ENCODE measurements at regions not wholly inside any gene's neighbourhood (a gene's known extent, or its start where the extent isn't known, plus 50 kb on each side); places are given as distances from the start of the nearest gene placed in this dataset.
"Not testable (repeated sequence)": the region's sequence is repeated elsewhere in the genome, so short reads cannot be mapped to it uniquely, and the experiment has no call there.

DNA sequence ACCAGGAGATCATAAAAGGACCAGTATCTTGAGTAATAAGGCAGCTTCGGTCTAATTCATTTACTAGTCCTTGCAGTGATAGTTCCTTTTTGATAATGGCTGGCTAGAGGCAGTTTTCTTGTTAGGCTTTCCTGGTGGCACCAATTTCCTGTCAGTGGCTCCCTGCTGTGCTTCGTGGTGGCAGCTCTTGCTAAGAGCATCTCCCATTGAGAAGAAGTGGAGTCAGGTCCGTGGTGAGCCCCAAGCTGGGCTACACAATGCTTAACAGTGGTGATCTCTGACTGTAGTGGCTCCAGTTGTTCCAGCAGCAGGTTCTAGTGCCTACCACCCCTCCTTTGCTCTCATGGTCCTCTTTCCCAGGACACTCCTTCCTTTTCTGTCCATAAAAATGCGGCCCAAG, 111.2 kb downstream of the RAP2B start:
- no peak for DNase-seq
- CTCF ChIA-PET = interaction anchor here (1.1 kb wide), 1 partner anchor 17 kb away, joined by 3 read pairs; no protein-coding TSS in a partner anchor
- Mint-ChIP-seq H3K27ac (no peak overlapping the region), H3K4me3 (no peak overlapping the region), H3K36me3 (no peaks in the 10 kb centered on the region), H3K9me3 (no peaks in the 10 kb centered on the region), H3K27me3 (no peaks in the 10 kb centered on the region), H3K4me1 (ENCODE audit: low read depth) (peaks cover 7% of the 10 kb centered on the region)
- intact Hi-C loops (cut with micrococcal nuclease) = no loop called here
- POLR2A ChIA-PET = no interaction called here

DNA sequence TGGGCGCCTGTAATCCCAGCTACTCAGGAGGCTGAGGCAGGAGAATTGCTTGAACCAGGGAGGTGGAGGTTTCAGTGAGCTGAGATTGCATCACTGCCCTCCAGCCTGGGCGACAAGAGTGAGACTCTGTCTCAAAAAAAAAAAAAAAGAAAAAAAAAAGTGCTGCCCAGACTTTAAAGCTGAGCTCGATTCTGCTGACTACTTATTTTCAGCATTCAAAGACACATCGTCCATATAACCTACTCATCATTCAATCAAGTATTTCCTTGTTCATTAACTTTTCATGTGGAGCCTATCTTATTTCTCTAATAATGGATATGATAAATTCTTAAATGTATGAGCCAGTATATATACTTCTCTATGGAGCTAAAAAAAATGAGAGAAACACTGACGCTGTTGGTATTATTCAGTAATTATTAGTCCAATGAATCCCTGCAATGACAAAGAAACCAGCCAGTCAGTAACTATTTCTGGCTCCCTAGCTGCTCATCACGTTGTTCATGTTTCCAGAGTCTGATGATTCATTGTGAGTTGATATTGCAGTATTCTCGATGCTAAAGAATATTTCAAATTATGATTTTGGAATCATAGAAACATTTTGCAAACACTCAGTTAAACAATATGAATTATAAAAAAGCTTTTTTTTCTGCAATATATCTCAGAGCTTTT, 111.9 kb downstream of the RAP2B start:
- H3K27ac Mint-ChIP-seq = no peak overlapping the region
- intact Hi-C loops (cut with micrococcal nuclease) = no loop called here
- no peaks in the 10 kb centered on the region for H3K27me3 Mint-ChIP-seq
- H3K4me1 Mint-ChIP-seq (ENCODE audit: low read depth) = peaks cover 7% of the 10 kb centered on the region
- no peaks in the 10 kb centered on the region for H3K36me3 Mint-ChIP-seq
- no peak overlapping the region for H3K4me3 Mint-ChIP-seq
- POLR2A ChIA-PET = no interaction called here
- CTCF ChIA-PET = interaction anchor here (1.4 kb wide), 1 partner anchor 13 kb away, joined by 3 read pairs; no protein-coding TSS in a partner anchor
- DNase-seq = no peak
- H3K9me3 Mint-ChIP-seq = no peaks in the 10 kb centered on the region

DNA sequence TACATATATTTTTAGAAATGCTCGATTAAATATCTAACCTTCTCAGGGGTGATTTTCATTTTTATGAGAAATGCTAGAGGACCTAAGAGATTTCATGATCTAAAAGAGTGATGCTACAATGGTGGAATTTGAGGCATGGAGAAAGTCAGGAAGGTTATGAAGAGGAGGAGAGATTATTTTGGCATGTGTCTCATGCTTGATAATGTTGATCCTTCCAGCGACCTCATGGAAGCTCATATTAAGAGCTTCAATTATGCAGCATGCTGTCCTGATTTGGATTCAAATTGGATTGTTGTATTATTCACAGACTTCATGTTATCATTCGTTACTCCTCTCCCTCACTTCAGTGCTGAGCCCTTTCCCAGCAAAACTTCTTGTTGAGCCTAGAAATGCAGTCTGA, 112.5 kb downstream of the RAP2B start:
- POLR2A ChIA-PET = no interaction called here
- DNase-seq = no peak
- Mint-ChIP-seq H3K4me3 (no peak overlapping the region), H3K36me3 (no peaks in the 10 kb centered on the region), H3K27me3 (no peaks in the 10 kb centered on the region), H3K27ac (no peak overlapping the region), H3K9me3 (no peaks in the 10 kb centered on the region), H3K4me1 (ENCODE audit: low read depth) (peaks cover 7% of the 10 kb centered on the region)
- intact Hi-C loops (cut with micrococcal nuclease) = no loop called here
- CTCF ChIA-PET = interaction anchor here (1.4 kb wide), 1 partner anchor 13 kb away, joined by 3 read pairs; no protein-coding TSS in a partner anchor

DNA sequence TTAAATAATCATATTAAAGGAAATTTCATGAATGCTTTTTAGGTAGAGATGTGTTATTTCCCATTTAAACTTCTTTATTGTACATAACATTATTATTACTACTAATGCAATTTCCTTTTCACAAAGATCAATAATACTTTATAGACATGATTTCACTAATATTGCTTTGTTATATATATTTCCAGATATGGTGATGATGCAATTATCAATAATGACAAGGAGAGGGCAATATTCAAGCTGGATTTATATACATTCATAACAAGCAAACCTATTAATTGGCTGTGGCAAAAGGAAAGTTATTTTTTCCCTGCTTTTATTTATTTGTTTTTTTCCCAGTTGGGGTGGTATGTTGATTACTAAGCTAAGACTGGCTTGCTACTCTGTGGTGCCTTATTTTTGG, 113.5 kb downstream of the RAP2B start:
- Mint-ChIP-seq H3K27me3 (no peaks in the 10 kb centered on the region), H3K9me3 (no peaks in the 10 kb centered on the region), H3K4me1 (ENCODE audit: low read depth) (peaks cover 7% of the 10 kb centered on the region), H3K36me3 (no peaks in the 10 kb centered on the region), H3K27ac (no peak overlapping the region), H3K4me3 (no peak overlapping the region)
- DNase-seq = no peak
- ChIA-PET CTCF (interaction anchor here (1.4 kb wide), 1 partner anchor 12 kb away, joined by 3 read pairs; no protein-coding TSS in a partner anchor), POLR2A (no interaction called here)
- intact Hi-C loops (cut with micrococcal nuclease) = no loop called here

DNA sequence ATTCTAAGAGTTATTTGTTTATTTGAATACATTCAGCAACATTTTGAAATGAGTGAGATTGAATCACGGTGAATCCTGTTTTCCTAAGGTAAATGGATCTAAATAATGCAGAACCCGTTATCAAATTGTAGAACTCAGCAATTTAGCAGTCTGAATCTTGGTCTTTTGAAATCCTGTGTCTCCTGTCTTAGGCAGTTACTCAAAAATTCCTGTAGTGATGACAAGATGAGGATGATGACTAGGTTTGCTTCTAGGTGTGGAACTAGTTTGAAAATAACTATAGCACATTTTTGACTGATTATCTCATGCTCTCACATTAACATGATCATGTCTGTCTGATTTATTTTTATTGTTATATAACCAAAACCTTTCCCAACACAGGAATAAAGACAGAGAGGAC, 115.0 kb downstream of the RAP2B start:
- H3K4me3 Mint-ChIP-seq = no peak overlapping the region
- H3K4me1 Mint-ChIP-seq (ENCODE audit: low read depth) = peaks cover 7% of the 10 kb centered on the region
- CTCF ChIA-PET = no interaction called here
- no peaks in the 10 kb centered on the region for H3K27me3 Mint-ChIP-seq
- H3K27ac Mint-ChIP-seq = no peak overlapping the region
- no peaks in the 10 kb centered on the region for H3K9me3 Mint-ChIP-seq
- intact Hi-C loops (cut with micrococcal nuclease) = no loop called here
- H3K36me3 Mint-ChIP-seq = no peaks in the 10 kb centered on the region
- POLR2A ChIA-PET = no interaction called here
- no peak for DNase-seq

DNA sequence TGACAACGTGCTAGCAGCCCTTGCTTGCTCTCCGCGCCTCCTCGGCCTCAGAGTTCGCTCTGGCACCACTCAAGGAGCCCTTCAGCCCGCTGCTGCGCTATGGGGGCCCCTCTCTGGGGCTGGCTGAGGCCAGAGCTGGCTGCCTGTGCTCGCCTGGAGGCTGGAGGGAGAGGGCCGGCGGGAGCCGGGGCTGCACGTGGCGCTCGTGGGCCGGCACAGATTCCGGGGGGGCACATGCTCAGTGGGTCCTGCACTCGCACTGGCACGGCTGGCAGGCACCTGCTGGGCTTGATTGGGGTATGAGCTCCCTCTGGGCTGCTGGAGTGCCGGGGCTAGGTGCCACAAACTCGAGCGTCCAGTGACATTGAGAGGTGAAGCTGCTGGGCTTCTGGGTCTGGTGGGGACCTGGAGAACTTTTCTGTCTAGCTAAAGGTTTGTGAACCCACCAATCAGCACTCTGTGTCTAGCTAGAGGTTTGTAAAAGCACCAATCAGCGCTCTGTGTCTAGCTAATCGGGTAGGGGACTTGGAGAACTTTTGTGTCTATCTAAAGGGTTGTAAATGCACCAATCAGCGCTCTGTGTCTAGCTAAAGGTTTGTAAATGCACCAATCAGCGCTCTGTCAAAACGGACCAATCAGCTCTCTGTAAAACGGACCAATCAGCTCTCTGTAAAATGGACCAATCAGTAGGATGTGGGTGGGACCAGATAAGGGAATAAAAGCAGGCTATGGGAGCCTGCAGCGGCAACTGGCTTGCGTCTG, 119.4 kb downstream of the RAP2B start:
- H3K4me3 Mint-ChIP-seq; H3K36me3 Mint-ChIP-seq; intact Hi-C loops (cut with micrococcal nuclease); H3K27ac Mint-ChIP-seq; POLR2A ChIA-PET; DNase-seq; H3K27me3 Mint-ChIP-seq; H3K9me3 Mint-ChIP-seq; CTCF ChIA-PET: not testable (repeated sequence)
- H3K4me1 Mint-ChIP-seq (ENCODE audit: low read depth) = peaks cover 24% of the 10 kb centered on the region

DNA sequence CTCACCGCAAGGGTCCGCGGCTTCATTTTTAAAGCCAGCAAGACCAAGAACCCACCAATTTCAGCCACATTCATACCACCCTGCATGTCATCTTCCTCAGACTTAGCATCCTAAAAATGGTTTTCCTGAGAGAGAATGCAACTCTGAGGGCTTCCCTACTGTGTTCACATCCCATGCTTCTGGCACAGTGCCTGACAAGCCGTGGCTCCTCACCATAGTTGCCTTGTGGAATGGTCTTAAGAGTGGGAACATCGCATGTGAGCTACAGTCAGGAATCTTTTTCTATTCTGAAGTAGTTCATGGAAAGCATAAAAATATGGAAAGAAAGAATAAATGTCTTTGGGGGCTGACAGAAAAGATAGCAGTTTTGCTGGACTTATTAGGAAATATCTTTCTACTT, 120.3 kb downstream of the RAP2B start:
- Mint-ChIP-seq H3K27ac (no peak overlapping the region), H3K9me3 (no peaks in the 10 kb centered on the region), H3K4me3 (no peak overlapping the region), H3K27me3 (no peaks in the 10 kb centered on the region), H3K4me1 (ENCODE audit: low read depth) (peaks cover 28% of the 10 kb centered on the region), H3K36me3 (no peaks in the 10 kb centered on the region)
- ChIA-PET CTCF (no interaction called here), POLR2A (no interaction called here)
- no peak for DNase-seq
- intact Hi-C loops (cut with micrococcal nuclease) = no loop called here

DNA sequence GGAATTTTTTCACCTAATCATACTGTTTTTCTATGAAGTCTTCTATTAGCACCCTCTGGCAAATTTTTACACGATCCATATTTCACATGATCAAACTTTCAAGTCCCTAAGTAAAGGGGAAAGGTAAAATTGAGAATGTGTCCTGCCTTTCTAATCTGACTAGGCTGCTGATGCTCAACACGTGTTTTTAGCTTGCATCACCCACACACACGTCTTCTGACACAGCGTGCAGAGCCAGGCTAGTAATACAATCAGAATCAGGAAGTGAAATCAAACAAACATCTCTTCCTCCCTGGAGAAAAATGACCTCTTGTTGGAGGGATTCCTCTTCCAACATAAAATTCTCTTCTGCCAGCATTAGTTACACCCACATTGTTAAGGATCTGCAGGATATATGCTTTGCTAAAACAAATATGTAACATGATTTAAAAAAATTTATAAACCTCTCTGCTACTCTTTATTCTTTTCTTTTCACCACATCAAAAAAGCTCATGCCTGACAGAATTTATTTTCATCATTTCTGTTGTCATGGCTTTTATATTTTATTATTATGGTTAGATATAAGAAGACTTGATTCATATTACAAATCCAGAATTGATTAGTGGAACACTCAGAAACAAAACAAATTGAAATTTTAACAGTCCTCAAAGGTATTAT, 122.4 kb downstream of the RAP2B start:
- H3K27me3 Mint-ChIP-seq = no peaks in the 10 kb centered on the region
- intact Hi-C loops (cut with micrococcal nuclease) = no loop called here
- H3K27ac Mint-ChIP-seq = peak overlapping the region; percentile 88
- POLR2A ChIA-PET = interaction anchor here (0.8 kb wide), 1 partner anchor 124 kb away, joined by 4 read pairs; no protein-coding TSS in a partner anchor
- H3K36me3 Mint-ChIP-seq = no peaks in the 10 kb centered on the region
- peak; percentile 66 for DNase-seq
- H3K4me3 Mint-ChIP-seq = no peak overlapping the region
- no peaks in the 10 kb centered on the region for H3K9me3 Mint-ChIP-seq
- peaks cover 43% of the 10 kb centered on the region for H3K4me1 Mint-ChIP-seq (ENCODE audit: low read depth)
- CTCF ChIA-PET = interaction anchor here (1.5 to 1.6 kb wide), 2 partner anchors 63 to 241 kb away, joined by 4 to 6 read pairs; no protein-coding TSS in a partner anchor

DNA sequence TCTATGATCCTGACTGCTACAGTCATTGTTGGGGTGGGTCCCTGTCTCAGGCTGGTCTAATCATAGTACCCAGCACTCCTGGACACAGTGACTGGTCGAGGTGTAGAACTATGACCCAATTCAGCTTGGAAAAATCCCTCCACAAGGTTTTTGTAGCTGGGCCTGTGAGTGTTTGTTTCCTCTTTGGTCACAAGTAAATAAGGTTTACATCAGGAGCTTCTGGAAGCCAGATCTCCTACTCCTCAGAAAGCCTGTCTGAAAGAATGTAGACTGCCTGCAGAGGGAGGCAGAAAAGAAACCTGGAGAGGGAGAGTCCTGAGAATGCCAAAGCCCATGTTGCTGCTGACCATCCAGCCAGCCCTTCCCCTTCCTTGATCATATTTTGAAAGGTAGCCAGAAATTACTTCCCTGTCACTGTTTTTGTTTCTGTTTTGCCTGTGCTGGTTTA, 123.2 kb downstream of the RAP2B start:
- Mint-ChIP-seq H3K27ac (peak overlapping the region; percentile 60), H3K9me3 (no peaks in the 10 kb centered on the region), H3K4me3 (no peak overlapping the region), H3K36me3 (no peaks in the 10 kb centered on the region), H3K4me1 (ENCODE audit: low read depth) (peaks cover 48% of the 10 kb centered on the region), H3K27me3 (no peaks in the 10 kb centered on the region)
- no peak for DNase-seq
- ChIA-PET CTCF (interaction anchor here (0.8 to 1.6 kb wide), 3 partner anchors 64 to 245 kb away, joined by 3 to 6 read pairs (median 4); no protein-coding TSS in a partner anchor), POLR2A (interaction anchor here (0.8 to 2.0 kb wide), 2 partner anchors 122 to 124 kb away, joined by 4 to 9 read pairs; no protein-coding TSS in a partner anchor)
- intact Hi-C loops (cut with micrococcal nuclease) = loop anchor here (5.0 kb wide), 2 partner anchors 258 to 952 kb away; no protein-coding TSS in a partner anchor

DNA sequence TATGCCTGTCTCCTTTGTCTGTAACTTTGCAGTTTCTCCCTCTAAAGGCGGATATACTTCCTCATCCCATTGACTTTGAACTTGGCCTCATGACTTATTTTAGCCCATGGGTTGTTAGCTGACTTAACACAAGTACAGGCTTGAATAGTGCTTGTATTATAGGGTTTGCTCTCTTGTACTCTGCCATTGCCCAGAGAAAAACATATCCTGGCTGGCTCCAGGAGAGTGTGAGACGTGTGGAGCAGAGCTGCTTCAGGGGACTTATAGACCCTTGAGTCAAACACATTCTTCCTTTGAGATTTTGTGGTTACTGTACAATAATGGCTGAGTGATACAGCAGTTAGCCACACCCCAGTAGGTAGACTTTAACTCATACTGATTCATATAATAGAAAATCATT, 124.0 kb downstream of the RAP2B start:
- peaks cover 56% of the 10 kb centered on the region for H3K4me1 Mint-ChIP-seq (ENCODE audit: low read depth)
- no peak overlapping the region for H3K4me3 Mint-ChIP-seq
- ChIA-PET POLR2A (interaction anchor here (1.4 to 2.4 kb wide), 3 partner anchors 64 to 126 kb away, joined by 5 to 15 read pairs (median 9); no protein-coding TSS in a partner anchor), CTCF (interaction anchor here (0.8 kb wide), 1 partner anchor 246 kb away, joined by 3 read pairs; no protein-coding TSS in a partner anchor)
- peak overlapping the region; percentile 35 for H3K27ac Mint-ChIP-seq
- no peaks in the 10 kb centered on the region for H3K36me3 Mint-ChIP-seq
- intact Hi-C loops (cut with micrococcal nuclease) = loop anchor here (1.0 to 5.0 kb wide), 4 partner anchors 125 to 951 kb away; no protein-coding TSS in a partner anchor
- H3K27me3 Mint-ChIP-seq = no peaks in the 10 kb centered on the region
- H3K9me3 Mint-ChIP-seq = no peaks in the 10 kb centered on the region
- no peak for DNase-seq

DNA sequence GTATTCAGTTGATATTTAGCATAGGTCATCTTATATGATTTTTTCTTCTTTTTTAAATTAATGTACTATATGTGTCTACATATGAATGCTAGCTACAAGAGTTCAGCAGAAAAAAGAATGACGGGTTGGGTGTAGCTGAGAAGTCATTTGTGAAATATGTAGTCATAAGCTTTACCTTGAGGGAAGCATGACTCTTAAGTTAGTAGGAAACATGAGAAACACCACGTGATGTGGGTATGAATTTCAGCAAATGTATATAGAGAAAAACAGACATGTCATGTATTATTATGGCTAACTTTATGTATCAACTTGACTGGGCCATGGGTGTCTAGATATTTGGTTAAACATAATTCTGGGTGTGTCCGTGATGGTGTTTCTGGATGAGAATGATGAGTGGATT, 125.0 kb downstream of the RAP2B start:
- Mint-ChIP-seq H3K4me1 (ENCODE audit: low read depth) (peaks cover 62% of the 10 kb centered on the region), H3K9me3 (no peaks in the 10 kb centered on the region), H3K27me3 (no peaks in the 10 kb centered on the region), H3K27ac (no peak overlapping the region), H3K36me3 (no peaks in the 10 kb centered on the region), H3K4me3 (no peak overlapping the region)
- intact Hi-C loops (cut with micrococcal nuclease) = loop anchor here (1.0 to 5.0 kb wide), 4 partner anchors 66 to 950 kb away; no protein-coding TSS in a partner anchor
- CTCF ChIA-PET = interaction anchor here (0.8 to 2.2 kb wide), 3 partner anchors 12 to 309 kb away, joined by 3 to 6 read pairs (median 3); no protein-coding TSS in a partner anchor
- POLR2A ChIA-PET = interaction anchor here (1.4 to 2.4 kb wide), 3 partner anchors 65 to 127 kb away, joined by 5 to 15 read pairs (median 9); no protein-coding TSS in a partner anchor
- no peak for DNase-seq

All from activated CD4-positive, alpha-beta memory T cell treated with anti-CD3 and anti-CD28 coated beads for 36 hours (primary cell).